Activated CD8-positive, alpha-beta T cell treated with anti-CD3 and anti-CD28 coated beads, Interleukin-2, amount 10 ng/mL, durations not matched to agents 7 days and 5 days (primary cell): ENCODE measurements at regions not wholly inside any gene's neighbourhood (a gene's known extent, or its start where the extent isn't known, plus 50 kb on each side); places are given as distances from the start of the nearest gene placed in this dataset.

Experiments used
- ATAC-seq: fragments of 150-1000 bp; cut with Tn5 transposase; one replicate; pipeline ENCODE4 v1.10.0; 2021; ENCODE audit warnings: moderate library complexity
- CTCF ChIA-PET: fragments of 350-600 bp; sonication (Branson Sonifier 250); formaldehyde crosslinking; loops from one replicate; lab custom pipeline; 2021; ENCODE audit warnings: antibody characterized with exemption; lab: Charles Lee
- POLR2A ChIA-PET: fragments of 350-600 bp; sonication (Branson Sonifier 250); formaldehyde crosslinking; loops from one replicate; lab custom pipeline; 2021; ENCODE audit warnings: antibody characterized with exemption; lab: Charles Lee
- DNase-seq: peaks from one replicate; pipeline ENCODE4 v3.0.0-alpha.2; 2020
- H3K27ac Mint-ChIP-seq: one replicate; pipeline ENCODE4 v1.8.0; 2021; ENCODE audit warnings: mild to moderate bottlenecking, mixed read lengths
- H3K27me3 Mint-ChIP-seq: one replicate; pipeline ENCODE4 v1.8.0; 2021; ENCODE audit warnings: low read depth, mixed read lengths
- H3K36me3 Mint-ChIP-seq: one replicate; pipeline ENCODE4 v1.8.0; 2021; ENCODE audit warnings: low read depth, mixed read lengths
- H3K4me1 Mint-ChIP-seq: one replicate; pipeline ENCODE4 v1.8.0; 2021; ENCODE audit warnings: low read depth, mixed read lengths
- H3K4me3 Mint-ChIP-seq: one replicate; pipeline ENCODE4 v1.8.0; 2021; ENCODE audit warnings: mild to moderate bottlenecking, mixed read lengths
- H3K9me3 Mint-ChIP-seq: one replicate; pipeline ENCODE4 v1.8.0; 2022; ENCODE audit warnings: mixed read lengths; ENCODE audit not compliant: insufficient read depth

DNA sequence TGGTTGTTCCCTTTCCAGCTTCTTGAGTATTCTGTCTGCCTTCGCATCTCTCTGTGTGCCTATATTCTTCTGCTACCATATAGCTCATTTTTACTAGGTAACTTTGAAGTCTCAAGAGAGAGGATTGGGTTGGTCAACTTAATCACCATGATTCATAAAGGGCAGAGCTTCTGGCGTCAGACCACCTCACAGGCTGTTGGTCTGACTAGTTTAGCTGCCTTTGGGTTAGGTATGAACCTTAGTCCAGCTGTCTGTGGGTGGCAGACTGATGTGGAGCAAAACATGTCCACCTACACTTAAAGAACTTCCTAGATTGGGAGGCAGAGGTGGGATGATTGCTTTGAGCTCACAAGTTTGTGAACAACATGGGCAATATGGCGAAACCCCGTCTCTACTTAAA is 192.2 kb upstream of the SGK1 start:
- no peaks in the 10 kb centered on the region for H3K36me3 Mint-ChIP-seq
- no peak for DNase-seq
- no peak for ATAC-seq
- POLR2A ChIA-PET, result no interaction called here
- no peak overlapping the region for H3K4me3 Mint-ChIP-seq
- H3K9me3 Mint-ChIP-seq, result no peaks in the 10 kb centered on the region
- no peak overlapping the region for H3K27ac Mint-ChIP-seq
- no peaks in the 10 kb centered on the region for H3K4me1 Mint-ChIP-seq
- H3K27me3 Mint-ChIP-seq, result no peaks in the 10 kb centered on the region
- CTCF ChIA-PET, result no interaction called here

DNA sequence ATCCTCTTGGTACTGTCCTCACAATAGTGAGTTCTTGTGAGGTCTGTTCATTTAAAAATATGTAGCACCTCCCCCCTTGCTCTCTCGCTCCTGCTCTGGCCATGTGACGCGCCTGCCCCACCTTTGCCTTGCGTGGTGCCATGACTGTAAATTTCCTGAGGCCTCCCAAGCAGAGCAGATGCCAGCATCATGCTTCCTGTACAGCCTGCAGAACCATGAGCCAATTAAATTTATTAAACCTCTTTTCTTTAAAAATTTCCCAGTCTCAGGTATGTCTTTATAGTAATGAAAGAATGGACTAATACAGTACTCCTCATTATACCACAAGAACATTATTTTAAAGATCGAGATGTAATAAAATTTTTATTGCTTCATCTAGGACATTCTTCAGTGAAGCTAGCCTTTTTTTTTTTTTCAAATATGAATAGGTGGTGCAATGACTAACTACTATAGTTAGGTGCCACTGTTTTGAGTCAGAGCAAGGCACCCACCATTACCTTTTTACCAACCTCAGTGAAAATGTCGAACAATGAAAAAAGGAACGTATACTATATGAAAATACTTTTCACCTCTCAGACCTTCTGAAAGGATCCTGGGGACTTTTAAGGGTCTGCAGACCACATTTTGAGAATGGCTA is 191.1 kb upstream of the SGK1 start:
- ATAC-seq (no peak), DNase-seq (no peak)
- no peaks in the 10 kb centered on the region for H3K4me1 Mint-ChIP-seq
- no peak overlapping the region for H3K4me3 Mint-ChIP-seq
- CTCF ChIA-PET, result no interaction called here
- POLR2A ChIA-PET, result no interaction called here
- no peaks in the 10 kb centered on the region for H3K9me3 Mint-ChIP-seq
- no peaks in the 10 kb centered on the region for H3K36me3 Mint-ChIP-seq
- H3K27ac Mint-ChIP-seq, result no peak overlapping the region
- H3K27me3 Mint-ChIP-seq, result no peaks in the 10 kb centered on the region

DNA sequence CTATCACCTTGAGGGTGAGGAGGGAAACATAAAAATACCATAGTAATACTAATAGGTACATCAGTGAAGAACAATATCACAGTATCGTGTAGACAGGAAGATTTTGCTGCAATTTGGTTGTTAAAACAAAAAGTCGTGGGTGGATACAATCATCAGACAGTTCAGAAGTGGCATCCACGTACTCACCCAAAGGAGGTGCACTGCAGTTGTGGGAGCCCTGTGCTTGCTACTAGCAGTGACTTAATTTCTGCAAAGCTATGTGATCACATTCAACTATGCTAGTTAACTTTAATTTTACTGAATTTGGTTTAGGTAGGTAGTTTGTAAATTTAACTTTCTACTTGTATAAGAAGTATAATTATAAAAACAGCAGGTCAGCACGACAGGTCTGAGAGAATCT is 188.2 kb upstream of the SGK1 start:
- no peak overlapping the region for H3K4me3 Mint-ChIP-seq
- no peaks in the 10 kb centered on the region for H3K36me3 Mint-ChIP-seq
- DNase-seq, result no peak
- H3K4me1 Mint-ChIP-seq, result no peaks in the 10 kb centered on the region
- H3K27me3 Mint-ChIP-seq, result no peaks in the 10 kb centered on the region
- H3K9me3 Mint-ChIP-seq, result no peaks in the 10 kb centered on the region
- no peak for ATAC-seq
- H3K27ac Mint-ChIP-seq, result no peak overlapping the region
- ChIA-PET POLR2A (no interaction called here), CTCF (no interaction called here)

DNA sequence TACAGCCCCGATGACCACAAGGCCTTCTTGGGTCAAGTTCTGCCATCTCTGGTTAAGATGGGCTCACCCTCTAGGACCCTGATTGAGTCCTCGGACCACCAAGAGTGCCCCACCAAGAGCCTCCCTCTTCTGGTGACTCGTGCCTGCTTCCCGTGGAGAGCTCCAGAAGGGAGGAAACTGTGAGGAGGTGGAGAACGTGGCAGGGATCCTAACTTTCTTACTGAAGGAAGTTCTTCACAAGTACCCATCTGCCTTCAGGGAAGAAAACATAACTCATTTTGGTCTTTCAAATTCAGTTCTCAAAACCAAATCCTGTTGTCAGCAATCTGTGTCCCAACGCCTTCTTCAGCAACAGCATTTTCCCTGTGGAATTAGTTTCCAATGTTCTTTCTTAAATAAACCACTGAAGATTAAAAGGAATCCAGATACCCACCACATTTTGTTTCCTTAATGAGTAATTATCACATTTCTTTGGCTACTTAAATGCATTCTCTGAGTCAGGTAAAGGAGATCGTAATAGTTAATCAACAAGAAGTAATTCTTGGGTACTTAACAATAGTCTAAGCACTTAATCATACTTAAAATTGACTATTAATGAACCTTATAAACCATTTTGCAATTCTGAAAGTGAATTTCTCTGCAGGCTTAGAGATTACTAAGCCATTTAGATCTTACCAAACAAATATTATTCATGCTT is 185.8 kb upstream of the SGK1 start:
- Mint-ChIP-seq H3K4me3 (no peak overlapping the region), H3K27me3 (no peaks in the 10 kb centered on the region), H3K4me1 (no peaks in the 10 kb centered on the region), H3K36me3 (no peaks in the 10 kb centered on the region), H3K27ac (no peak overlapping the region), H3K9me3 (no peaks in the 10 kb centered on the region)
- no peak for DNase-seq
- CTCF ChIA-PET, result no interaction called here
- ATAC-seq, result no peak
- POLR2A ChIA-PET, result no interaction called here

DNA sequence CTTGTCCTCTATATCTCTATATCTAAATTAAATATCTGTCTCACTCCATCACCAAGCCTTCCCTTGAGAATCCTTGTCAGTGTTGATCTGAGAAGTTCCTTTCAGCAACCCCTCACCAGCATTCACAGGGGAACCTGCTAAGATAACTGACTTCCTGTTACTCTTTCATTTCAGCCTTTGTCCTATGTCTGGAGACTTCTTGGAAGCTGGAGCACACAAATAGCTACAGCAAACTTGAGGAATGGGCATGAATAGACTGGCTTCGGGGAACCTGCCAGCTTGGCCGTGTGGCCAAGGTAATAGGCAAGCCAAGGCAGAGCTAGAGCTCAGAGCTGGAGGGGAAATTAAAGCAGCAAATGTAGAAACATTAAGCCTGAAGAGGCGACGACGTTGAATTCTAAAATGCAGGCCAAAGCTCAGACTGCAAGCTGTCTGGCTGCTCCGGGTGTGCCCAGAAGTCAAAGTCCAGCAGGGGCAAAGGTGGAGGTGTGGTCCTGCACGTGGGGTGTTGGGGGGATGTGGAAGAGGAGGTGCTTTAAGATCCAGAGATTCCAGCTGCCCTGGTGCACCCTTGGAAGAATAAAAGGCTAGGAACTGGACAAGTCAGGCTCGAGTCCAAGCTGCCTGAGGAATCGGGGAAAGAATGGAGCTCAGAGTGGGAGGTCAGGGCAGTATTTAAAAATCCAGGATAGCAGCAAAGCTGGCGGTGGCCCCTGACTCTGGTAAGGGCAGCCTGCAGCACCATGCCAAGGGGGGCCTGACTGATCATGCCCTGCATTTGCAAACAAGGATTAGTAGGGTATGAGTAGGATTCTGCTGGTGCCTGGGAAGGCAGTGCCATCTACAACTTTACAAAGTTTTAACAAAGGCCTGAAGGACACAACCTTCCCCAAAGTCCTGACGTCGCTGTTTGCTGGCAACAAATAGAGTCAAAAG is 185.0 kb upstream of the SGK1 start:
- no peaks in the 10 kb centered on the region for H3K4me1 Mint-ChIP-seq
- ATAC-seq (no peak), DNase-seq (no peak)
- H3K27ac Mint-ChIP-seq, result no peak overlapping the region
- H3K27me3 Mint-ChIP-seq, result no peaks in the 10 kb centered on the region
- ChIA-PET POLR2A (no interaction called here), CTCF (no interaction called here)
- no peak overlapping the region for H3K4me3 Mint-ChIP-seq
- H3K9me3 Mint-ChIP-seq, result no peaks in the 10 kb centered on the region
- H3K36me3 Mint-ChIP-seq, result no peaks in the 10 kb centered on the region

DNA sequence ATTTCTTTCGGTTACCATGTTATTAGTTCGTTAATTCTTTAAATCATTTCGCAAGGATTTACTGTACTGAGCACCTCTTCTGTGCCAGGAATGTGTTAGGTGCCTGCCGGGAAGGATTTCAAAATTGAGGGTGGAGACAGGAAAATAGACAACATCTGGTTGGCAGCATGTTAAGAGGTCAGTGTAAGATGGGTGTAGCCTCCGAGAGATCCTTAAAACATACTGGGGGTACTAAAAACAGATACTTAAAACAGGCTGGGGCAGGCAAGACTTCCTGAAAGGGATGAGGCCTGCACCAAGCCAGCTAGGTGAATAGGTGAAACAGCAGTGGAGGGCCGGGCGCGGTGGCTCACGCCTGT is 178.0 kb upstream of the SGK1 start:
- no peak for ATAC-seq
- no peaks in the 10 kb centered on the region for H3K4me1 Mint-ChIP-seq

DNA sequence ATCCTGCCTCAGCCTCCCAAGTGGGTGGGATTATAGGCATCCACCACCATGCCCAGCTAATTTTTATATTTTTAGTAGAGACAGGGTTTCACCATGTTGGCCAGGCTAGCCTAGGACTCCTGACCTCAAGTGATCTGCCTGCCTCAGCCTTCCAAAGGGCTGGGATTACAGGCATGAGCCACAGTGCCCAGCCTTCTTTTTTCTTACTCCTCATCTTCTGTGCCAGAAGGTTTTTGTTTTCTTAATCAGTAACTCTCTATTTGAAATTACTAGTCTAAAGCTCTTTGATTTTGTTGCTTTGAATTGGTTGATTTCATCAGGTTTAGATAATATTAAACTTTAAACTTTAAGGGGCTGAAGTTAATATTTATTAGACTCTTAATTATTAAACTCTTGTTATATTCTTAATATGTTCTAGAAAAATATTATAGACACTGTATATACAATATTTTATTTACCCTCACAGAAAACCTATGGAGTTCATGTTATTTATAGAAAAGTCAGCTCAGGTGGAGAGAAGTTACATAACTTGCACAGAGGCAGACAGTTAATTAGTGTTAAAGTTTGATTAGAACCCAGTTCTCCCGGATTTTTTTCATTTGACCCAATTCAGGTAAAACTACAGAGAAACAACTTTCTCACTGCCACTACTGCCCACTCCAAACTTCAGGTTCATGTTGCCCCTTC is 177.4 kb upstream of the SGK1 start:
- DNase-seq (no peak), ATAC-seq (no peak)
- Mint-ChIP-seq H3K4me3 (no peak overlapping the region), H3K36me3 (no peaks in the 10 kb centered on the region), H3K27ac (no peak overlapping the region), H3K9me3 (no peaks in the 10 kb centered on the region), H3K27me3 (peaks cover 7% of the 10 kb centered on the region), H3K4me1 (no peaks in the 10 kb centered on the region)
- CTCF ChIA-PET, result interaction anchor here (1.4 kb wide), 1 partner anchor 11 kb away, joined by 4 read pairs; no protein-coding TSS in a partner anchor
- POLR2A ChIA-PET, result no interaction called here

More for the DNA sequence above, 178.0 kb upstream of the SGK1 start:
- no peak overlapping the region for H3K4me3 Mint-ChIP-seq
- ChIA-PET CTCF (interaction anchor here (1.4 kb wide), 1 partner anchor 11 kb away, joined by 4 read pairs; no protein-coding TSS in a partner anchor), POLR2A (no interaction called here)
- H3K27ac Mint-ChIP-seq, result no peak overlapping the region
- no peak for DNase-seq
- no peaks in the 10 kb centered on the region for H3K9me3 Mint-ChIP-seq
- H3K36me3 Mint-ChIP-seq, result no peaks in the 10 kb centered on the region
- peaks cover 7% of the 10 kb centered on the region for H3K27me3 Mint-ChIP-seq

DNA sequence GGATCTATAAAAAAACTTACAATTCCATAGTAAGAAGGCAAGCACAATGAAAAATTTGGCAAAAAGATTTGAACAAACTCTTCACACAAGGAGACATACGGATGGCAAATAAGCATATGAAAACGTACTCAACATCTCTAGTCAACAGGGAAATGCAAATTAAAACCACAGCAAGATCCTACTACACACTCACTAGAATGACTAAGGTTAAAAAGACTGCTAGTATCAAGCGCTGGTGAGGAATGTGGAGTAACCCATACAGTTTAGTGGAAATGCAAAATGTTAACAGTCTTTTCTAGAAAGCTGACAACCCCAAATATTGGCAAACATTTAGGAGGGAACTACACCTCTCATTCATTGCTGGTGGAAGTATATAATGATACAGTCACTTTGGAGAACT is 175.9 kb upstream of the SGK1 start:
- H3K4me1 Mint-ChIP-seq, result no peaks in the 10 kb centered on the region
- H3K4me3 Mint-ChIP-seq, result no peak overlapping the region
- H3K27ac Mint-ChIP-seq, result no peak overlapping the region
- CTCF ChIA-PET, result no interaction called here
- DNase-seq (no peak), ATAC-seq (no peak)
- H3K9me3 Mint-ChIP-seq, result no peaks in the 10 kb centered on the region
- H3K27me3 Mint-ChIP-seq, result peaks cover 7% of the 10 kb centered on the region
- POLR2A ChIA-PET, result no interaction called here
- H3K36me3 Mint-ChIP-seq, result no peaks in the 10 kb centered on the region

DNA sequence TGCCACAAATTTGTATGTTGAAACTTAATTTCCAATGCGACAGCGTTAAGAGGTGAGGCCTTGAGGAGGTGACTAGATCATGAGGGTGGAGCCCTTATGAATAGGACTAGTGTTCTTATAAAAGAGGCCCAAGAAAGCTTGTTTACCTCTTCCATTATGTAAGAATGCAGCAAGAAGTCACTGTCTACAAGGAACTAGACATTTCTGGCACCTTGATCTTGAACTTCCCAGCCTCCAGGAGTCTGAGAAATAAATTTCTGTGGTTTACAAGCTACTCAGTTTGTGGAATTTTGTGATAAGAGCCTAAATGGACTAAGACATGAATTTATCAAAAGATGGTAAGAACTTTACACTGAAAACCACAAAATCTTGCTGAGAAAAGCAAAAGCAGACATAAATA is 173.6 kb upstream of the SGK1 start:
- ATAC-seq (no peak), DNase-seq (no peak)
- ChIA-PET CTCF (no interaction called here), POLR2A (no interaction called here)
- no peak overlapping the region for H3K27ac Mint-ChIP-seq
- no peaks in the 10 kb centered on the region for H3K4me1 Mint-ChIP-seq
- H3K27me3 Mint-ChIP-seq, result peaks cover 7% of the 10 kb centered on the region
- peaks cover 2% of the 10 kb centered on the region for H3K36me3 Mint-ChIP-seq
- no peak overlapping the region for H3K4me3 Mint-ChIP-seq
- no peaks in the 10 kb centered on the region for H3K9me3 Mint-ChIP-seq

DNA sequence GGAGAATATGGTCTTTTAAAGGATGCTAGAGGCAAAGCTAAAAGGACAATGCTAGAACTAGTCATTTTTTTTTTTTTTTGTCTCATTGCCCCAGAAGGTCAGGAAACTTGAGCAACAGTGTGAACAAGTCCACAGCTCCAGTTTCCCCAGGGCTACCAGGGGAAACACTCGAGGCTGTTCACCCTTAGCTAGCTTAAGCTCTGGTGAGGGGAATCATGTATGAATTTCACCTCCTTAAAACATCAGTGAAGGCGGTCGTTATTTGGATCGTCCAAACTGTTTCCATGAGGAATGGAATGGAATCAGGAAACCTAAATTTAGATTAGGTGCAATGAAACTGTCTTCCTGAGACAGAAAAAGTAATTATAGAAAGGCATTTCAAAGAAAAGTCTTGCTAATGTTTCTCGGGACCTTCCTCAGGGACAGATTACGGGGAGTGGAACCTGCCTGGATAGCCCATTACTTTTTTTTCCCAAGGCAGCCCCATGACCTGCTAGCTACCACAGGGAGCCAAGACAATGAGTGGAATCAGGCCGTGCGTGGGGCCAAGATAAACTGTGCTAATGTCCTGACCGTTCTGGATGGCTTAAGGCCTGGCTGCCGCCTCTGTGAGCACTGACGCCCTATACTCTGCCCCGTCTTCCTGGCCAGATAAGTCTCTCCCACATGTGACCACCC is 164.8 kb upstream of the SGK1 start:
- Mint-ChIP-seq H3K27me3 (no peaks in the 10 kb centered on the region), H3K9me3 (no peaks in the 10 kb centered on the region), H3K27ac (no peak overlapping the region), H3K4me3 (no peak overlapping the region), H3K4me1 (no peaks in the 10 kb centered on the region), H3K36me3 (peaks cover 2% of the 10 kb centered on the region)
- ATAC-seq (no peak), DNase-seq (no peak)
- POLR2A ChIA-PET, result interaction anchor here (0.6 kb wide), 1 partner anchor 9 kb away, joined by 3 read pairs; no protein-coding TSS in a partner anchor
- CTCF ChIA-PET, result no interaction called here

DNA sequence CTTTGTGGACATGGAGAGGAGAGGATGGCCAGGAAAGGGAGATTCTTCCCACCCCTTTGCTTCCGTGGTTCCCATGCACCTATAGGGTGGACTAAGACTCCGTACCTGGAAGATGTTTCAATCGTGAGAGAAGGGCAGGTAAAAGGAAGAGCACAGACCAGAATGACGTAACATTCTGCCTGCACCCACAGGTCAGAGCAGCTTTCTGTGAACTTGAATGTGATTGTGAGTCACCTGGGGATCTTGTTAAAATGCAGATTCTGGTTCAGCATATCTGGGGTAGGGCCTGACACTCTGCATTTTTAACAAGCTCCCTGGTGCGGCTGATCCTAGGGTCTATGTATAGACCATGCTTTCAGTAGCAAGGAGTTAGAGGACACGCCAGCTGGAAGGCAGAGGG is 164.1 kb upstream of the SGK1 start:
- H3K36me3 Mint-ChIP-seq, result peaks cover 2% of the 10 kb centered on the region
- ChIA-PET CTCF (no interaction called here), POLR2A (interaction anchor here (0.6 kb wide), 1 partner anchor 8 kb away, joined by 3 read pairs; no protein-coding TSS in a partner anchor)
- H3K4me1 Mint-ChIP-seq, result no peaks in the 10 kb centered on the region
- H3K4me3 Mint-ChIP-seq, result no peak overlapping the region
- no peak overlapping the region for H3K27ac Mint-ChIP-seq
- DNase-seq (no peak), ATAC-seq (no peak)
- H3K9me3 Mint-ChIP-seq, result no peaks in the 10 kb centered on the region
- no peaks in the 10 kb centered on the region for H3K27me3 Mint-ChIP-seq
